ENCODE measurements at regions not wholly inside any gene's neighbourhood (a gene's known extent, or its start where the extent isn't known, plus 50 kb on each side); places are given as distances from the start of the nearest gene placed in this dataset.

DNA sequence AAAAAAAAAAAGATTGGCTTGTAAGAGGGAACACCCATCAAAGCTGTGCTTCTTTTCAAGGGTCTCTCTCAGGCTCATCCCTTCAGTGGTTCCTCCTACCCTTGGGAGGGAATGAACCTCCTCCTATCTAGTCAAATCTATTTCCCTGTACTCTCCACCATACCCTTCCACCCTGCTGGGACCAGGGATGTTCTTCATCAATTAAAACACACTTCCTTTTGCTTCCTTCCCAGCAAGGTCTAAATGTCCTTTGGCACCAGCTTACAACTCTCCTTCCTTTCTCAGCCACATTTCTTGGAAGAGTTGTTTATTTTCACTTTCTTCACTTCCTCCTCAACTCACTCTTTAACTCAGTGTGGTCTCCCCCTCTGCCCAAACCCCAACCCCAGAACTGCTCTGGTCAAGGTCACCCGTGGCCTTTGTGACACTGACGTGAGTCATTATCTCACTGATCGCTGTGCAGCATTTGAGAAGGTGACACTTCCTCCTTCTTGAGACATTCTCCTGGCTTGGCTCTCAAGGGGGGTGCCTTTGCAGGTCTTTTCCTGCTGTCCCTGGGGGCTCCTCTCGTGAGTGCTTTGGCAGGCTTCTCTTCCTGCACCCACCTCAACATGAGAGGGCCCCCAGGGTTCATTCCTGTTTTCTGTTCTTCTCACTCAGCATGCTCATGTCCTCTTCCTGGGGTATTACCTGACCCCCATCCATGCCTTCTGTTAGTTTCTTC lies 210.5 kb upstream of the TLE3 start:
- TF ChIP-seq POLR2A (IDR thresholded peaks at IDR 0.05) = no peak
- TF ChIP-seq, protein P1, sequence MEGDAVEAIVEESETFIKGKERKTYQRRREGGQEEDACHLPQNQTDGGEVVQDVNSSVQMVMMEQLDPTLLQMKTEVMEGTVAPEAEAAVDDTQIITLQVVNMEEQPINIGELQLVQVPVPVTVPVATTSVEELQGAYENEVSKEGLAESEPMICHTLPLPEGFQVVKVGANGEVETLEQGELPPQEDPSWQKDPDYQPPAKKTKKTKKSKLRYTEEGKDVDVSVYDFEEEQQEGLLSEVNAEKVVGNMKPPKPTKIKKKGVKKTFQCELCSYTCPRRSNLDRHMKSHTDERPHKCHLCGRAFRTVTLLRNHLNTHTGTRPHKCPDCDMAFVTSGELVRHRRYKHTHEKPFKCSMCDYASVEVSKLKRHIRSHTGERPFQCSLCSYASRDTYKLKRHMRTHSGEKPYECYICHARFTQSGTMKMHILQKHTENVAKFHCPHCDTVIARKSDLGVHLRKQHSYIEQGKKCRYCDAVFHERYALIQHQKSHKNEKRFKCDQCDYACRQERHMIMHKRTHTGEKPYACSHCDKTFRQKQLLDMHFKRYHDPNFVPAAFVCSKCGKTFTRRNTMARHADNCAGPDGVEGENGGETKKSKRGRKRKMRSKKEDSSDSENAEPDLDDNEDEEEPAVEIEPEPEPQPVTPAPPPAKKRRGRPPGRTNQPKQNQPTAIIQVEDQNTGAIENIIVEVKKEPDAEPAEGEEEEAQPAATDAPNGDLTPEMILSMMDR (IDR thresholded peaks at IDR 0.05) = no peak
- H3K27ac ChIP-seq = no peak overlapping the region
- DNase-seq = no peak
- H3K4me1 ChIP-seq = no peaks in the 10 kb centered on the region
- no peak overlapping the region for H3K4me3 ChIP-seq
- intact Hi-C loops (cut with DNase I; ENCODE audit: low total_unique reads) = no loop called here
- H3K9me3 ChIP-seq = no peaks in the 10 kb centered on the region
- H3K36me3 ChIP-seq = no peaks in the 10 kb centered on the region
- no peaks in the 10 kb centered on the region for H3K27me3 ChIP-seq

DNA sequence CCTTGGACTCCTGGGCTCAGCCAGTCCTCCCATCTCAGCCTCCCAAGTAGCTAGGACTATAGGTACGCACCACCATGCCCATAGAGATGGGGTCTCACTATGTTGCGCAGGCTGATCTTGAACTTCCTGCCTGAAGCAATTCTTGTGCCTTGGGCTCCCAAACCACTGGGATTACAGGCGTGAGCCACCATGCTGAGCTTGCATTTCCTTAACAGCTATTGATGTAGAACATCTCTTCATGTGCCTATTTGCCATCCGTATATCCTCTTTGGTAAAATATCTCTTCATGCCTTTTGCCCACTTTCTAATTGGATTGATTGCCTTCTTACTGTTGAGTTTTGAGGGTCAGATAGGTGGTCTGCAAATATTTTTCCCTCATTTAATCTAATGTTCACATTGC lies 208.9 kb upstream of the TLE3 start:
- Histone ChIP-seq H3K4me3 (no peak overlapping the region), H3K36me3 (no peaks in the 10 kb centered on the region), H3K4me1 (no peaks in the 10 kb centered on the region), H3K27me3 (no peaks in the 10 kb centered on the region), H3K27ac (no peak overlapping the region), H3K9me3 (no peaks in the 10 kb centered on the region)
- TF ChIP-seq, protein P1 (IDR thresholded peaks at IDR 0.05) = no peak
- TF ChIP-seq POLR2A (IDR thresholded peaks at IDR 0.05) = no peak
- intact Hi-C loops (cut with DNase I; ENCODE audit: low total_unique reads) = no loop called here
- no peak for DNase-seq

DNA sequence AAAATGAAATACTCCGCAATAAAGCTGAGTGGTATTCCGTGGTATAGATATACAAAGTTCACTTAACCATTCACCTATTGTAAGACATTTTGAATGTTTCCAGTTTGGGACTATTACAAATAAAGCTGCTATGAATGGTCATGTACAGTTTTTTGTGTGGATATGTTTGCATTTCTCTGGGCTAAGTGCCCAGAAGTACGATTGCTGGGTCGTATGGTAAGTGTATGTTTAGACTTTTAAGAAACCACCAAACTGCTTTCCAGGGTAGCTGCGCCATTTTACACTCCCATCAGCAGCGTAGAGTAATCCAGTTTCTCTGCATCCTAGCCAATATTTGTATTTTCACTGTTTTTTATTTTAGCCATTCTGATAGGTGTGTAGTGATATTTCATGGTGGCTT lies 208.4 kb upstream of the TLE3 start:
- no peak for TF ChIP-seq POLR2A (IDR thresholded peaks at IDR 0.05)
- TF ChIP-seq, protein P1 (IDR thresholded peaks at IDR 0.05) = no peak
- no peaks in the 10 kb centered on the region for H3K27me3 ChIP-seq
- no peak overlapping the region for H3K27ac ChIP-seq
- no peaks in the 10 kb centered on the region for H3K4me1 ChIP-seq
- intact Hi-C loops (cut with DNase I; ENCODE audit: low total_unique reads) = no loop called here
- H3K36me3 ChIP-seq = no peaks in the 10 kb centered on the region
- H3K4me3 ChIP-seq = no peak overlapping the region
- no peak for DNase-seq
- no peaks in the 10 kb centered on the region for H3K9me3 ChIP-seq

DNA sequence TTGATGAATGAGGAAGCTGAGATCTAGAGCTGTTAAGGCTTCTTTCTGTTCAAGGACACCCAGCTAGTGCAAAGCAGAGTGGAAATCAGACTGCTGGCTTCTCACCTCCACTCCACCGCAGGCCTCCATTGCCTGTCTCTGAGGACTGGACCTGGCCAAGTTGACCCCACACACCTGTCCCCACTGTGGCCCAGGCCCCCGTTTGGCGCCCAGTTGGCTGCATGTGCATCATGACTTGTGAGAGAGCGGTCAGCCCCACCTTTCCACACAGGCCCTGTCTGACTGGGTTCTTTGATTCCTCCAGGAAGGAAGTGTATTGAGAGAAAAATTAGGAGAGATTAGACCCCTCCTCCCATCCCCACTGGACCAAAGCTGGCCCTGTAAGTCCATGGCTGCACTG lies 206.3 kb upstream of the TLE3 start:
- Histone ChIP-seq H3K27me3 (no peaks in the 10 kb centered on the region), H3K36me3 (no peaks in the 10 kb centered on the region), H3K4me3 (no peak overlapping the region), H3K27ac (no peak overlapping the region), H3K4me1 (no peaks in the 10 kb centered on the region), H3K9me3 (no peaks in the 10 kb centered on the region)
- TF ChIP-seq, protein P1 (IDR thresholded peaks at IDR 0.05) = no peak
- TF ChIP-seq POLR2A (IDR thresholded peaks at IDR 0.05) = no peak
- no peak for DNase-seq
- intact Hi-C loops (cut with DNase I; ENCODE audit: low total_unique reads) = no loop called here

- H3K4me1 ChIP-seq = no peaks in the 10 kb centered on the region
- intact Hi-C loops (cut with DNase I; ENCODE audit: low total_unique reads) = no loop called here
These were observed 204.6 kb upstream of the TLE3 start for GRCh38 chr15:70302360-70302759.

More at GRCh38 chr15:70302360-70302759, 204.6 kb upstream of the TLE3 start:
- no peak for DNase-seq
- Histone ChIP-seq H3K36me3 (no peaks in the 10 kb centered on the region), H3K4me3 (no peak overlapping the region), H3K27ac (no peak overlapping the region), H3K9me3 (no peaks in the 10 kb centered on the region), H3K27me3 (no peaks in the 10 kb centered on the region)
- TF ChIP-seq, protein P1 (IDR thresholded peaks at IDR 0.05) = no peak
- TF ChIP-seq POLR2A (IDR thresholded peaks at IDR 0.05) = no peak
